ENCODE measurements at regions not wholly inside any gene's neighbourhood (a gene's known extent, or its start where the extent isn't known, plus 50 kb on each side); places are given as distances from the start of the nearest gene placed in this dataset.

DNA sequence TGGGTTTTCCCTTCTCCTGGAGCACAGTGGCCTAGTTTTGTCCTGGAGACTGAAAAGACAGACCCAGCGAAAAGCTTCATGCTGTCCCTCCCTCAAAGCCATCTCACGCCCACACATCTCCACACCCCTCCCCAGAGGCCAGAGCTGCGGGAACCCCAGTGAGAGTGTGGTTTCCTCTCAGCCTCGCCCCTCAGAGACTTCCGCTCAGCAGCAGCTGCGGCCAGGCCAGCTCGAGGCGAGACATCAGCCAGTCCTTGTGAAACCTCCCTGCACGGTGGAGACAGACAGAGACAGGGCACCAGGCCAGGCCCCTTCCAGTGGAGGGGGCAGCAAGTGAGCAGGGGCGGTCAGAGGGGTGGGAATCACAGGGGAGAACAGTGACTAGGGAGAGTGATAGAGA lies 77.0 kb upstream of the TNRC6C start (continued):
- TF ChIP-seq, protein P1, sequence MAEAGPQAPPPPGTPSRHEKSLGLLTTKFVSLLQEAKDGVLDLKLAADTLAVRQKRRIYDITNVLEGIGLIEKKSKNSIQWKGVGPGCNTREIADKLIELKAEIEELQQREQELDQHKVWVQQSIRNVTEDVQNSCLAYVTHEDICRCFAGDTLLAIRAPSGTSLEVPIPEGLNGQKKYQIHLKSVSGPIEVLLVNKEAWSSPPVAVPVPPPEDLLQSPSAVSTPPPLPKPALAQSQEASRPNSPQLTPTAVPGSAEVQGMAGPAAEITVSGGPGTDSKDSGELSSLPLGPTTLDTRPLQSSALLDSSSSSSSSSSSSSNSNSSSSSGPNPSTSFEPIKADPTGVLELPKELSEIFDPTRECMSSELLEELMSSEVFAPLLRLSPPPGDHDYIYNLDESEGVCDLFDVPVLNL (CRISPR knock-in tag; IDR thresholded peaks at IDR 0.05; ENCODE audit: low read depth): no peak
- TF ChIP-seq NFIX (CRISPR knock-in tag; IDR thresholded peaks at IDR 0.05; ENCODE audit: low read depth): no peak
- TF ChIP-seq ZNF431 (CRISPR knock-in tag; IDR thresholded peaks at IDR 0.05): no peak
- no peak for TF ChIP-seq CSDE1 (IDR thresholded peaks at IDR 0.05)
- TF ChIP-seq, protein P2, sequence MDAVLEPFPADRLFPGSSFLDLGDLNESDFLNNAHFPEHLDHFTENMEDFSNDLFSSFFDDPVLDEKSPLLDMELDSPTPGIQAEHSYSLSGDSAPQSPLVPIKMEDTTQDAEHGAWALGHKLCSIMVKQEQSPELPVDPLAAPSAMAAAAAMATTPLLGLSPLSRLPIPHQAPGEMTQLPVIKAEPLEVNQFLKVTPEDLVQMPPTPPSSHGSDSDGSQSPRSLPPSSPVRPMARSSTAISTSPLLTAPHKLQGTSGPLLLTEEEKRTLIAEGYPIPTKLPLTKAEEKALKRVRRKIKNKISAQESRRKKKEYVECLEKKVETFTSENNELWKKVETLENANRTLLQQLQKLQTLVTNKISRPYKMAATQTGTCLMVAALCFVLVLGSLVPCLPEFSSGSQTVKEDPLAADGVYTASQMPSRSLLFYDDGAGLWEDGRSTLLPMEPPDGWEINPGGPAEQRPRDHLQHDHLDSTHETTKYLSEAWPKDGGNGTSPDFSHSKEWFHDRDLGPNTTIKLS (IDR thresholded peaks at IDR 0.05; ENCODE audit: borderline replicate concordance, low read depth): no peak
- TF ChIP-seq, protein P3, sequence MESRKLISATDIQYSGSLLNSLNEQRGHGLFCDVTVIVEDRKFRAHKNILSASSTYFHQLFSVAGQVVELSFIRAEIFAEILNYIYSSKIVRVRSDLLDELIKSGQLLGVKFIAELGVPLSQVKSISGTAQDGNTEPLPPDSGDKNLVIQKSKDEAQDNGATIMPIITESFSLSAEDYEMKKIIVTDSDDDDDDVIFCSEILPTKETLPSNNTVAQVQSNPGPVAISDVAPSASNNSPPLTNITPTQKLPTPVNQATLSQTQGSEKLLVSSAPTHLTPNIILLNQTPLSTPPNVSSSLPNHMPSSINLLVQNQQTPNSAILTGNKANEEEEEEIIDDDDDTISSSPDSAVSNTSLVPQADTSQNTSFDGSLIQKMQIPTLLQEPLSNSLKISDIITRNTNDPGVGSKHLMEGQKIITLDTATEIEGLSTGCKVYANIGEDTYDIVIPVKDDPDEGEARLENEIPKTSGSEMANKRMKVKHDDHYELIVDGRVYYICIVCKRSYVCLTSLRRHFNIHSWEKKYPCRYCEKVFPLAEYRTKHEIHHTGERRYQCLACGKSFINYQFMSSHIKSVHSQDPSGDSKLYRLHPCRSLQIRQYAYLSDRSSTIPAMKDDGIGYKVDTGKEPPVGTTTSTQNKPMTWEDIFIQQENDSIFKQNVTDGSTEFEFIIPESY (CRISPR knock-in tag; IDR thresholded peaks at IDR 0.05): no peak
- TF ChIP-seq, protein P4, sequence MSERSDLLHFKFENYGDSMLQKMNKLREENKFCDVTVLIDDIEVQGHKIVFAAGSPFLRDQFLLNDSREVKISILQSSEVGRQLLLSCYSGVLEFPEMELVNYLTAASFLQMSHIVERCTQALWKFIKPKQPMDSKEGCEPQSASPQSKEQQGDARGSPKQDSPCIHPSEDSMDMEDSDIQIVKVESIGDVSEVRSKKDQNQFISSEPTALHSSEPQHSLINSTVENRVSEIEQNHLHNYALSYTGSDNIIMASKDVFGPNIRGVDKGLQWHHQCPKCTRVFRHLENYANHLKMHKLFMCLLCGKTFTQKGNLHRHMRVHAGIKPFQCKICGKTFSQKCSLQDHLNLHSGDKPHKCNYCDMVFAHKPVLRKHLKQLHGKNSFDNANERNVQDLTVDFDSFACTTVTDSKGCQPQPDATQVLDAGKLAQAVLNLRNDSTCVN (CRISPR knock-in tag; IDR thresholded peaks at IDR 0.05): no peak
- TF ChIP-seq EP300 (IDR thresholded peaks at IDR 0.05; ENCODE audit: low read length): no peak
- TF ChIP-seq CBX3 (IDR thresholded peaks at IDR 0.05; ENCODE audit: borderline replicate concordance in 1 of 2, low read length in 2 of 2): no peak
- TF ChIP-seq ERF (CRISPR knock-in tag; IDR thresholded peaks at IDR 0.05): no peak
- no peak for TF ChIP-seq CEBPG (CRISPR knock-in tag; IDR thresholded peaks at IDR 0.05)
- 0 out of 4 replicates have a peak, but pooled peaks of 1 of the 2 experiments have one; percentile 27 for TF ChIP-seq CEBPG (tag; conservative IDR thresholded peaks at IDR 0.05 in 1 of 2, IDR thresholded peaks at IDR 0.05 in 1 of 2)
- TF ChIP-seq SMAD4 (CRISPR knock-in tag; conservative IDR thresholded peaks at IDR 0.05): no peak
- TF ChIP-seq TCFL5 (CRISPR knock-in tag; conservative IDR thresholded peaks at IDR 0.05): no peak
- no peak for TF ChIP-seq SP2 (IDR thresholded peaks at IDR 0.05; ENCODE audit: extremely low read depth, low read depth, low read length, poor library complexity, severe bottlenecking)
- TF ChIP-seq, protein P5, sequence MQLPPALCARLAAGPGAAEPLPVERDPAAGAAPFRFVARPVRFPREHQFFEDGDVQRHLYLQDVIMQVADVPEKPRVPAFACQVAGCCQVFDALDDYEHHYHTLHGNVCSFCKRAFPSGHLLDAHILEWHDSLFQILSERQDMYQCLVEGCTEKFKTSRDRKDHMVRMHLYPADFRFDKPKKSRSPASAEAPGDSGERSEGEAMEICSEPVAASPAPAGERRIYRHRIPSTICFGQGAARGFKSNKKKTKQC (CRISPR knock-in tag; IDR thresholded peaks at IDR 0.05): no peak
- TF ChIP-seq MIER1 (IDR thresholded peaks at IDR 0.05; ENCODE audit: low read depth): no peak
- peak; percentile 91 for TF ChIP-seq EGR1 (conservative IDR thresholded peaks at IDR 0.05)
- TF ChIP-seq, protein P6, sequence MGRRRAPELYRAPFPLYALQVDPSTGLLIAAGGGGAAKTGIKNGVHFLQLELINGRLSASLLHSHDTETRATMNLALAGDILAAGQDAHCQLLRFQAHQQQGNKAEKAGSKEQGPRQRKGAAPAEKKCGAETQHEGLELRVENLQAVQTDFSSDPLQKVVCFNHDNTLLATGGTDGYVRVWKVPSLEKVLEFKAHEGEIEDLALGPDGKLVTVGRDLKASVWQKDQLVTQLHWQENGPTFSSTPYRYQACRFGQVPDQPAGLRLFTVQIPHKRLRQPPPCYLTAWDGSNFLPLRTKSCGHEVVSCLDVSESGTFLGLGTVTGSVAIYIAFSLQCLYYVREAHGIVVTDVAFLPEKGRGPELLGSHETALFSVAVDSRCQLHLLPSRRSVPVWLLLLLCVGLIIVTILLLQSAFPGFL (CRISPR knock-in tag; IDR thresholded peaks at IDR 0.05): no peak
- no peak for TF ChIP-seq KDM5B (IDR thresholded peaks at IDR 0.05; ENCODE audit: insufficient replicate concordance, low read depth, low read length)
- no peak for TF ChIP-seq MEF2D (tag; conservative IDR thresholded peaks at IDR 0.05; ENCODE audit: low read depth)
- no peak for TF ChIP-seq ZBED1 (IDR thresholded peaks at IDR 0.05)
- TF ChIP-seq NR1H2 (CRISPR knock-in tag; IDR thresholded peaks at IDR 0.05): no peak
